Smooth muscle cell of the brain vasculature (primary cell): ENCODE measurements at regions not wholly inside any gene's neighbourhood (a gene's known extent, or its start where the extent isn't known, plus 50 kb on each side); places are given as distances from the start of the nearest gene placed in this dataset.
"Not testable (repeated sequence)": the region's sequence is repeated elsewhere in the genome, so short reads cannot be mapped to it uniquely, and the experiment has no call there.

ENCODE experiments used
- DNase-seq: peaks from one replicate; pipeline ENCODE4 v3.0.0-alpha.2; 2012; ENCODE audit warnings: low read depth, low spot score

- no peak for DNase-seq
These were observed 54.0 kb downstream of the RFPL4B start for GRCh38 chr6:112401083-112401482.

DNA sequence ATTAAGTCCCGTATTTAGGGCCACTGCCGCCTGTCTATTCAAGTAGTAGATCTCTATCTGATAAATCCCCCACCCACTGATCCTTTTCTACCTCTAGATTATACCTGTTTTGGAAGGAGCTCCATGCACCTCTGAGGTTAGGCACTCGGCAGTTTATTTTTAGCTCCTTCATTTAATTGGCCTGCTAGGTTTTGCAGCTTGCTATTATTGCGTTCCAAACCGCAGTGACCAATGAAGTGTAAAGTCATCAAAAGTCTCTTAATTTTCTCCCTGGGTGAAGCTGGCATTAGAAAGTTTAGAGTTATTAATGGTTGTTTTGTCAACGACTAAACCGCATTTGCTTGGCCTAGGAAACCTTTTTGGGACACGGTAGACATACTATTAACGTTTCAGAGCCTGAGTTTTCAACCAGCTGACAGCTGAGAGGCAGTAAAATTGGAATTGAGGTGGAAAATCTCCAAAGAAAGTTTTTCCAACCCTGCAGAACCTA is 60.0 kb downstream of the RFPL4B start:
- no peak for DNase-seq

DNA sequence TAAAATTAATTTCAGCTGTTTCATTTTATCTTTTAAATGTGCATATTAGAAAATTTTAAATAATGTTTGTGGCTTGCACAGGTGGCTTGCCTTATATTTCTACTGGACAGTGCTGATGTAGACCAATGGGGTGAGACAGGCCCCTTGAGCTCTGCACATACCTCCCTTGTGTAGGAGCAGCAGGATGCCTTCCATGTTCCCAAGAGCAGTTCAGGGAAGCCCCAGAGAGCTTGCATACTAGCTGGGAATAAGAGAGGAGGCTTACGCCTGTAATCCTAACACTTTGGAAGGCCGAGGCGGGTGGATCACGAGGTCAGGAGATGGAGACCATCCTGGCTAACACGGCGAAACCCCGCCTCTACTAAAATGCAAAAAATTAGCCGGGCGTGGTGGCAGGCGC is 61.4 kb downstream of the RFPL4B start:
- no peak for DNase-seq

DNA sequence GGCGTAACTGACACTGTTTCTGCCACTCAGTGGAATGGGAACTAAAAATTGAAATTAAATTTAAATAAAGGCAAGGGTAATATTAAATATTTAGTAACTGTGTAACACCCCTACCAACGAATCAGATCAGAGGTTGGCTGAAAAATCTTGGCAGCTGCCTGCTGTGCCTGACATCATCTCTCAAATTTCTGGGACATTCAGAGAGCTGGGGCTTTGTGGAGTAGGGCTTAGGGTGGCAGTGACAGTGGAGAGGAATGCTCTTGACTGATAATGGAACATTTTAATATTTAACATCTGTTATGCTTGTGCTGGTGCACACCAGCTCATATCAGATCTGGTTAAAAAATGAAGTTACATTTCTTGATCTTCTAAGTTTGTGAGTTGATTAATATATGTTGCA is 62.2 kb downstream of the RFPL4B start:
- no peak for DNase-seq

- DNase-seq, result no peak
These were observed 66.7 kb downstream of the RFPL4B start for GRCh38 chr6:112413780-112414179.

GRCh38 chr6:112415366-112415765 is 68.2 kb downstream of the RFPL4B start:
- no peak for DNase-seq

- no peak for DNase-seq
These were observed 69.7 kb downstream of the RFPL4B start for GRCh38 chr6:112416866-112417265.

GRCh38 chr6:112427011-112427410 is 79.9 kb downstream of the RFPL4B start:
- DNase-seq, result not testable (repeated sequence)

- no peak for DNase-seq
These were observed 80.4 kb downstream of the RFPL4B start for GRCh38 chr6:112427499-112427898.

DNA sequence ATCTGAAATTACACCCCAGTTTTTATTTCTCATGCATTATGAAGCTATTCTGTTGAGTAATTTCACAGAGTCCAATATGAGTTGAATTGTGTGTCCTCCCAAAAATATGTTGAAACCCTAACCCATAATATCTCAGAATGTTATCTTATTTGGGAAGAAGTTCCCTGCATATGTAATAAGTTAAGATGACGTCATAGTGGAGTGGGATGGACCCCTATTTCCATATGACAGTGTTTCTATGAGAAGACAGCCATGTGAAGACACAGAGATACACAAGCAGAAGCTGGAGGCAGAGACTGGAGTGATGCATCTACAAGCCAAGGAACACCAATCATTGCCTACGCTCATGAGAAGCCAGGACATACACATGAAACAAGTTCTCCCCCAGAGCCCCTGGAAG is 81.3 kb downstream of the RFPL4B start:
- DNase-seq, result no peak

- DNase-seq, result no peak
These were observed 82.1 kb downstream of the RFPL4B start for GRCh38 chr6:112429226-112429625.

DNA sequence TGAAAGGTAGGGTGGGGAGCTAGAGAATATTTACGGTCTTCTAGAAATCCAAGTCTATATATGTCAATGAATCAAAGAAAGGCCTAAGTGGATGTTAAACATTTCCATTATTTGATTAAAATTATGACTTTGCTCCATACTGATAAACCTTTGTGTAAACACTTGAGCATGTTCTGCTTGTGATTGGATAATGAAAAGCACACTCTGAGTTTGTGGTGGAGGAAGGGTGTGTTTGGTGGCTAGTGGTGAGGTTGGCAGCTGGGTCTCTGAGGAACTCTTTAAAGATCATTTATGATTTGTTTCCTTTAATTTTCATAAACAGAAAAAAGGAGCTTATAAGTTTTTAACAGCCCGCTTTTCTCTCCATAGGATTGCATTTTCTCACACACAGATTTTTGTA is 84.7 kb downstream of the RFPL4B start:
- no peak for DNase-seq

- no peak for DNase-seq
These were observed 85.7 kb downstream of the RFPL4B start for GRCh38 chr6:112432853-112433252.

DNA sequence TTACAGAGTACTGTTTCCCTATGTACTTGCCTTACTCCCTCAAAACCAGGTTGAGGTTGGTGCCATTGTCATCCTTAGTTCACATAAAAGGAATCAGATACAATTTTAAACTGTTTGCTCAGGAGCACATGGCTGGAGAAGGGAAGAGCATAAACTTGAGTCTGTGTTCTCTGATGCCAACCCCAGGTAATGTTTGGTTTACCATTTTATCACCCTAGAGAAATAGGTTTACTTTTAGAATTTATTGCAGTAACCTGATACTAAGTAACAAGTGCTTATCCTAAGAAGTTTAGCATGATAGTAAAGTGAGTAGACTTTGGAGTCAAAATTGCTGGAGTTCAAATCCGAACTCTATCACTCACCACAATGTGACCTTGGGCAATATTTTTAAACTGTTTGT is 86.3 kb downstream of the RFPL4B start:
- no peak for DNase-seq

DNA sequence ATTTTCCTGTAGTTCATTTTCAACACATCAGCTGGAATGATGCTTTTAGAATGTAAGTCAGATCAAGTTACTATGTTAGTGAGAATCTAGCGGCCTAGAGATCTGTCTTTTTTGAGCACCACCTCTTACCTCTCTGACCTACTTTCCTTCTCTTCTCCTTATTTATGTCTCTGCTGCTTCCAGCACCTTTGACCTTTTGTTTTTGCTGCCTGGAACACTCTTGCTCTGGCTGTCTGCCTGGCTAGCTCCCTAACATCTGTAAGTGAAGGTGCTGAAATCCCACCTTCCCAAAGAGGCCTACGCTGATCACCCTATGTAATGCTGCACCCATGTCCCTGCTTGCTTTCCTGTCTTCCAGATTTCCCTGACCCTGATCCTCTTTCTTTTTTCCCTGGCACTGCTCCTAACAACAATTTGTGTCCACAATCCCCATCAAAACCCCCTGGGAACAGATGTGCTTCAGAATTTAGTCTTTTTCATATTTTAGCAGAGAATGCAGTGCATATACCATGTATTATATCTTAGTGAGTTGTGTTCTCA is 87.8 kb downstream of the RFPL4B start:
- DNase-seq, result no peak

- no peak for DNase-seq
These were observed 89.9 kb downstream of the RFPL4B start for GRCh38 chr6:112437058-112437457.

DNA sequence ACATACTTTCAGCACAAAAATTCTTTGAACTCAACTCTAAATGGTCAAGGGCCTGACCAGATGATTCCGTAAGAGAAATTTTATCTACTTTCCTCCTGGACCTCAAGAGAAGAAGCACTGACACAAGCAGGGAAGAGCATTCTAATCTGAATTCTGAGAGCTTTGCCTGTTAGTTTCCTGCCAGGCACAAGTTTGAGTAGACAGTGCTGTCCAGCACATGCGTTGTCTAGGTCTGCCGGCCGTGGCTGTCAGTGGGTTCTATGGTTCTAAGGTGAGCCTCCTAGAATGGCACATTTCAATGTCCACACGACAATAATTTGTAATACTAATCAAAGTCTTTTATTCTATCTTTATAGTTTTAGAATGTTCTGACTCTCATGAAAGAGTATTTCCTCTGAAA is 91.9 kb downstream of the RFPL4B start:
- no peak for DNase-seq

- no peak for DNase-seq
These were observed 92.3 kb downstream of the RFPL4B start for GRCh38 chr6:112439432-112439831.

- no peak for DNase-seq
These were observed 94.5 kb downstream of the RFPL4B start for GRCh38 chr6:112441607-112442006.

DNA sequence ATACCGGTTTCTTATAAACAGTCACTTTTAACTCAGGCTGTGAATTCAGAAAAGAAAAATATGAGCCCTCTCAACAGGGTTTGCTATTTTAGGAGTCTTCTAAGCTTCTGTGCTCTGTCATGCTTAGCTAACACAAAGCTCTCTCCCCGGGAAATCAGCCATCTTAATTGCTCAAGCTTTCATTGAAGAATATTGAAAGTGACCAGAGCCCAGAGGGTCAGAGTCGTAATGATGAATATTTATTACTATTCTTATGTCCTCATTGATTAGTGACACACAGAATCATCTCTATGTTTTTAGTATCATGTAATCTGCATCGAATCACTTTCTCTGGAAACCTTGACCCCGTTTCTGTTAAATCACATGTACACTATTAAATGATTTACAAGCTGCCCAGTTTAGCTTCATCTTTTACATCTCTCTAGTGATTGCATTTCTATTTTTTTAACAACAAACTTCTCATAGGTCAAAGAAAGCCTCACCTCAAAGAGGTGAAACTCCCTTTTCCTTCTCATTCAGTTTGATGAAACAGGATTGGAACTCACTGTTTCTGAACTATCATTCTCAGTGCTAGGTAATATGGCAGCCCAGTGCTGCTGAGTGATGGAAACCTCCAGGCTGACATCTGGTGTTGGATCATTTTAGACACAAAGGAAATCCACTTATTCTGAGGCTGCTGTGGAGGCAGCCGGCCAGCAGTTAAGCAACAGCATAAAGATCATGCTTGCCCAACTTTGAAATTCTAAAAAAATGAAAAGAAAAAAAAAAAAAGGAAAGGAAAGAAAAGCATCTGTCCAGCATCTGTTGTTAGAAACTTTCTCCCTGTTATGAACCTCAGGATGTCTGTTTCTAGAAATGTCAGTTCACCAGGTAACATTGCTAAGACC is 96.3 kb downstream of the RFPL4B start:
- no peak for DNase-seq

GRCh38 chr6:112448786-112449185 is 101.7 kb downstream of the RFPL4B start:
- DNase-seq, result not testable (repeated sequence)

- no peak for DNase-seq
These were observed 103.5 kb downstream of the RFPL4B start for GRCh38 chr6:112450663-112451062.

GRCh38 chr6:112457886-112458285 is 110.8 kb downstream of the RFPL4B start:
- DNase-seq, result no peak
